Choroid plexus epithelial cell (primary cell): ENCODE measurements at regions not wholly inside any gene's neighbourhood (a gene's known extent, or its start where the extent isn't known, plus 50 kb on each side); places are given as distances from the start of the nearest gene placed in this dataset.

Experiments used
- DNase-seq: peaks from one replicate; pipeline ENCODE4 v3.0.0-alpha.2; 2010; ENCODE audit warnings: low read depth
- H3K4me3 ChIP-seq: 2 replicates; pipeline ENCODE4 v1.5.1; 2011; ENCODE audit warnings: low read depth, mild to moderate bottlenecking, control low read depth, low read length, moderate library complexity
- CTCF ChIP-seq: conservative IDR thresholded peaks from 2 replicates; pipeline ENCODE4 v1.5.1; 2011; ENCODE audit warnings: low read depth, mild to moderate bottlenecking, control low read depth, inconsistent platforms, low read length, moderate library complexity

DNA sequence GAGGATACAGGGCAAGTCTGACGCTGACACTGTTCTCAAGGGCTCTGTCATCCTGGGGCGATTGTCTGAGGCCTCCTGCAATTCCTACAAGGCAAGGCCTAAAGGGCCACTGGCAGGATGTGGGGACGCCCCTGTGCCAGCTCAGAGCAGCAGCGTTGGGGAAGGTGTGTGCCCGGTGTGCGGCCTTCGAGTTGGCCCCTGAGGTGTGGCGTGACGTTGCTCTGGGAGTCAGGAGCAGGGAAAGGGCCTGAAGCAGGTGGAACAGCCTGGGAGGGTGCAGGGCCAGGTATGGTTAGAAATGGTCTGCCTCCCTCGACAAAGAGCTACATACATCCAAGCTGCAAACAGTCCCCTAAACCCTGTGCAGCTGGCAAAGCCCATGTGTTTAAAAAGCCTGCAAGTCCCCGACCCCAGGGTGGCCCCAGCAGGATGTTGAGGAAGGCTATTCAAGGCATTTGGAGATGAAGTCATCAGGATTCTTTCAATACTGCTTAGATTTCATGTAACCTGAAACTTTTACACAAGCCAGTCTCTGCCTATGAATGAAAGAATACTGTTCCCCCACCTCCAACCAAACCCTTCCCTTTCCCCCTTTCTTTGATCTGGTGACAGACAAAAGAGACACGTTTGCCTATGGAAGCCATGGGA, 142.5 kb upstream of the TNS3 start:
- no peak overlapping the region for H3K4me3 ChIP-seq
- TF ChIP-seq CTCF: no peak
- peak; percentile 95 for DNase-seq

GRCh38 chr7:47722126-47722525, 140.2 kb upstream of the TNS3 start:
- TF ChIP-seq CTCF: no peak
- no peak overlapping the region for H3K4me3 ChIP-seq
- no peak for DNase-seq

- DNase-seq: no peak
- no peak overlapping the region for H3K4me3 ChIP-seq
These were observed 139.8 kb upstream of the TNS3 start for GRCh38 chr7:47721670-47722069.

DNA sequence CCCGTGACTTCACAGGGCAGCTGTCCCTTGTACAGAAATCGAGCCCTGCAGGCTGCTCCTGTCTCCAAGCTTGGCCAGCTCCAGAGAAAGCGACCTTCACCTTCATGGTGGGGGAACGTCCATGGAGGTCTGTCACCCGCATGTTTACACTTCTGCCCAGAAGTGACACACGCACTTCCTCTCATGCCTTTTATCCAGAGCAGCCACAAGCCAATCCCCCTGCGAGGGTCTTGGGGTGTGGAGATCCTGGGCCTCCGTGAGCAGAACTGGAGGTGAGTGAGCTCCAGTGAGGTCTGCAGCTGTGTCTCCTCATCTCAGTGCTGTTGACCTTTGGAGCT, 139.0 kb upstream of the TNS3 start:
- TF ChIP-seq CTCF: no peak
- H3K4me3 ChIP-seq: no peak overlapping the region
- no peak for DNase-seq

More at GRCh38 chr7:47721670-47722069, 139.8 kb upstream of the TNS3 start:
- TF ChIP-seq CTCF: no peak

GRCh38 chr7:47720141-47720906, 138.4 kb upstream of the TNS3 start:
- TF ChIP-seq CTCF: no peak
- H3K4me3 ChIP-seq: no peak overlapping the region
- DNase-seq: peak; percentile 77

DNA sequence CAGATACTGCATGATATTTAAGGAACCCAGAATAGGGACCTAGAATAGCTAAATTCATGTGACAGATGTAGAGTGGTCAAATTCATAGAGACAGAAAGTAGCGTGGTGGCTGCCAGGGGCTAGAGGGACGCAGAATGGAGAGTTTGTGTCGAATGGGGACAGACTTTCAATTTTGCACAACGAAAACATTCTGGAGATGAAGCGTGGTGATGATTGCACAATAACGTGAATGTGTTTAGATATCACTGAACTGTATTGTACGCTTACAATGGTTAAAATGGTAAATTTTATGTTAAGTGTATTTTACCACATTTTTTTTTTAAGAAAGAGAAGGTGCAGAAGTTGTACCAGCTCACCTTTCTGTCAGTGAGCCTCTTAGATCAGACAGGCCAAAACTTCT, 137.8 kb upstream of the TNS3 start:
- TF ChIP-seq CTCF: no peak
- no peak for DNase-seq
- no peak overlapping the region for H3K4me3 ChIP-seq

DNA sequence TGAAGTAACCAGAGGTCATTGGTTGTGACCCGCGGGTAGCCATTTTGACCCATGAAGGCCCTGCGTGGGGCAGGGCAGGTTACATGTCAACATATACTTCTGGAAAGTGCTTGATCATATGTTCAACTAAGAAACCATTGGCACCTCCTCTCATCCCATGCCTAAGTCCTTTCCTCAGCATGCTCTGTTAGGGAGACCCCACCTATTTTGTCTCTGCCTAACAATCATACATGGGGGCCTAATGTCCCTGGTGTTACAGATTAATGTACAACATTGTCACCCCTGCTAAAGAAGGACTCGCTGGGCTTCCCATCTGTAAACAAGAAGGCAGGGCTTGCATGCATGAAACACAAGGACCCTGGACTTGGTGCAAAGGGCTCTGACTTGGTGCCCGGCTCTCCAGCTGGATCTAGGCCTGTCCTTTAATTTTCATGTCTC, 133.7 kb upstream of the TNS3 start:
- H3K4me3 ChIP-seq: no peak overlapping the region
- TF ChIP-seq CTCF: no peak
- no peak for DNase-seq
